ENCODE measurements at regions not wholly inside any gene's neighbourhood (a gene's known extent, or its start where the extent isn't known, plus 50 kb on each side); places are given as distances from the start of the nearest gene placed in this dataset.

DNA sequence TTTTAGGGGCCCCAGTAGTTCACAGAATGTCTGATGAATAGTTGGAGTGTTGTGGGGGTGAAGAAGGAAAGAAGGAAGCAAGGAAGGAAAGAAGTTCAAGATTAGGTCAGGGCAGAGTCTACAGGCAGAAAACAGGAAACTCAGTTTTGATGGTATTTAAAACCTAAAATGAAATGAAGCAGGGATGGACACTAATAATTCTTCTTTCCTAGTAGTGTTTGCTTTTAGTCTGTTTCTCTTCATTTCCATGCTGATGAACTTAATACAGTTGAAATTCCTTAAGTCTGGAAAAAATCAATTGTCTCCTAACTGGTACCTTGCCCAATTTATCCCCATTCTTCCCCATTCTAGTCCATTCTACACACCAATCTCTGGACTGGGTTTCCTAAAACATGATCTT lies 59.0 kb upstream of the GSAP start:
- H2AFZ ChIP-seq (ENCODE audit: low read length): 0 out of 2 replicates have a peak overlapping the region, but pooled peaks have one; percentile 51

More for the DNA sequence above, 59.0 kb upstream of the GSAP start:
- Histone ChIP-seq H2AK5ac (ENCODE audit: low read depth, low read length) (no peak overlapping the region), H3K9me3 (ENCODE audit: insufficient read depth in 2 of 2, low read depth in 1 of 2, low read length in 1 of 2) (0 out of 4 replicates have a peak, but pooled peaks cover 0 to 2% of the 10 kb centered on the region in 2 experiments), H3K4me3 (ENCODE audit: extremely low read depth in 1 of 4, insufficient read depth in 2 of 4, low read depth in 3 of 4, low read length in 4 of 4) (no peak overlapping the region), H4K20me1 (replicated peaks in 1 of 2; ENCODE audit: control insufficient read depth in 1 of 2, insufficient read depth in 2 of 2, low read length in 2 of 2) (no peaks in the 10 kb centered on the region), H3K23me2 (ENCODE audit: low read depth, low read length) (no peaks in the 10 kb centered on the region), H3K9ac (replicated peaks in 1 of 4; ENCODE audit: extremely low read depth in 1 of 4, low read depth in 3 of 4, low read length in 3 of 4) (no peak overlapping the region), H3K18ac (ENCODE audit: extremely low read depth, low read length) (no peak overlapping the region), H3K4me2 (ENCODE audit: insufficient read depth in 1 of 2, low read depth in 2 of 2, low read length in 2 of 2) (no peak overlapping the region), H3K14ac (ENCODE audit: insufficient read length) (no peak overlapping the region), H2BK5ac (ENCODE audit: low read depth, low read length) (no peak overlapping the region), H3K36me3 (ENCODE audit: control insufficient read depth in 2 of 4, insufficient read depth in 4 of 4, low read length in 3 of 4) (no peaks in the 10 kb centered on the region), H3K27ac (ENCODE audit: low read depth, low read length) (no peak overlapping the region), H3K4ac (replicated peaks; ENCODE audit: insufficient read length, low read depth, low read length) (no peak overlapping the region), H3K27me3 (replicated peaks in 1 of 4; ENCODE audit: control insufficient read depth in 3 of 4, extremely low read depth in 1 of 4, insufficient read depth in 3 of 4, low read length in 3 of 4) (no peaks in the 10 kb centered on the region), H3K79me1 (ENCODE audit: low read depth, low read length) (no peaks in the 10 kb centered on the region), H2BK20ac (ENCODE audit: low read length) (no peak overlapping the region), H3K4me1 (replicated peaks in 1 of 4; ENCODE audit: control insufficient read depth in 3 of 4, insufficient read depth in 4 of 4, low read length in 3 of 4) (peaks cover 0 to 4% (median 0%) of the 10 kb centered on the region in 4 experiments; a peak in 2 of 7 replicates), H3K79me2 (ENCODE audit: control insufficient read depth in 1 of 2, insufficient read depth in 2 of 2, low read length in 2 of 2) (no peaks in the 10 kb centered on the region), H2BK12ac (ENCODE audit: low read depth, low read length) (no peak overlapping the region), H4K8ac (ENCODE audit: extremely low read depth, insufficient read depth, low read length) (no peak overlapping the region), H4K91ac (replicated peaks; ENCODE audit: insufficient read length, low read length) (no peak overlapping the region), H2BK15ac (ENCODE audit: low read length) (no peak overlapping the region), H3K23ac (ENCODE audit: insufficient read length) (no peak overlapping the region), H2BK120ac (replicated peaks; ENCODE audit: low read depth, low read length) (no peak overlapping the region), H3K56ac (replicated peaks; ENCODE audit: insufficient read length, low read depth, low read length) (no peak overlapping the region), H4K5ac (ENCODE audit: insufficient read length, low read depth, low read length) (no peak overlapping the region)
- POLR2A ChIA-PET (ENCODE audit: partially characterized antibody): no interaction called here
- TF ChIP-seq, protein P1, sequence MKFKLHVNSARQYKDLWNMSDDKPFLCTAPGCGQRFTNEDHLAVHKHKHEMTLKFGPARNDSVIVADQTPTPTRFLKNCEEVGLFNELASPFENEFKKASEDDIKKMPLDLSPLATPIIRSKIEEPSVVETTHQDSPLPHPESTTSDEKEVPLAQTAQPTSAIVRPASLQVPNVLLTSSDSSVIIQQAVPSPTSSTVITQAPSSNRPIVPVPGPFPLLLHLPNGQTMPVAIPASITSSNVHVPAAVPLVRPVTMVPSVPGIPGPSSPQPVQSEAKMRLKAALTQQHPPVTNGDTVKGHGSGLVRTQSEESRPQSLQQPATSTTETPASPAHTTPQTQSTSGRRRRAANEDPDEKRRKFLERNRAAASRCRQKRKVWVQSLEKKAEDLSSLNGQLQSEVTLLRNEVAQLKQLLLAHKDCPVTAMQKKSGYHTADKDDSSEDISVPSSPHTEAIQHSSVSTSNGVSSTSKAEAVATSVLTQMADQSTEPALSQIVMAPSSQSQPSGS (IDR thresholded peaks at IDR 0.05; ENCODE audit: low read length): no peak
- TF ChIP-seq CTBP2 (IDR thresholded peaks at IDR 0.05; ENCODE audit: borderline replicate concordance, insufficient read depth, insufficient read length, low read length) (no peak), SIX5 (IDR thresholded peaks at IDR 0.05; ENCODE audit: low read depth, low read length) (no peak), CBX5 (IDR thresholded peaks at IDR 0.05; ENCODE audit: low read depth, low read length) (no peak), POU5F1 (IDR thresholded peaks at IDR 0.05; ENCODE audit: low read depth, low read length) (no peak), SRF (IDR thresholded peaks at IDR 0.05; ENCODE audit: low read depth, low read length) (no peak), CEBPB (IDR thresholded peaks at IDR 0.05; ENCODE audit: low read depth, low read length) (no peak), BACH1 (IDR thresholded peaks at IDR 0.05; ENCODE audit: low read length) (no peak), RBBP5 (IDR thresholded peaks at IDR 0.05; ENCODE audit: borderline replicate concordance, low read depth, low read length) (no peak), SAP30 (IDR thresholded peaks at IDR 0.05; ENCODE audit: insufficient read depth, insufficient replicate concordance, low read length) (no peak), MAFK (IDR thresholded peaks at IDR 0.05; ENCODE audit: low read depth, low read length) (no peak)
- TF ChIP-seq, protein P2, sequence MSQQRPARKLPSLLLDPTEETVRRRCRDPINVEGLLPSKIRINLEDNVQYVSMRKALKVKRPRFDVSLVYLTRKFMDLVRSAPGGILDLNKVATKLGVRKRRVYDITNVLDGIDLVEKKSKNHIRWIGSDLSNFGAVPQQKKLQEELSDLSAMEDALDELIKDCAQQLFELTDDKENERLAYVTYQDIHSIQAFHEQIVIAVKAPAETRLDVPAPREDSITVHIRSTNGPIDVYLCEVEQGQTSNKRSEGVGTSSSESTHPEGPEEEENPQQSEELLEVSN (IDR thresholded peaks at IDR 0.05): no peak
- DNase-seq (ENCODE audit: low read depth in 1 of 2, low spot score in 2 of 2) (no peak), FAIRE-seq (no peak)
- CTCF ChIA-PET (ENCODE audit: partially characterized antibody): interaction anchor here (2.3 kb wide), 1 partner anchor 176 kb away, joined by 6 read pairs; no protein-coding TSS in a partner anchor

Measured in H1 (cell line).